K562 (cell line): ENCODE measurements at regions not wholly inside any gene's neighbourhood (a gene's known extent, or its start where the extent isn't known, plus 50 kb on each side); places are given as distances from the start of the nearest gene placed in this dataset.

Experiments used
- ATAC-seq: fragments of 200-7000 bp; cut with Tn5 transposase; 3 replicates; pipeline ENCODE4 v1.9.1; 2020; ENCODE audit warnings: moderate library complexity
- BruUV-seq: library from RNA; stranded (reverse); fragments of 400-500 nt; replicated peaks from 2 replicates; lab custom pipeline; 2021; lab: Mats Ljungman, UMichigan
- CTCF ChIA-PET: fragments of 300-600 bp; formaldehyde crosslinking; extraction: SDS; loops from one replicate; lab custom pipeline; 2021; ENCODE audit warnings: low intra/inter-chr PET ratio; lab: Yijun Ruan, JAX
- POLR2A ChIA-PET: fragments of 300-600, 350-650 bp; sonication (Branson Sonifier 250); formaldehyde crosslinking; extraction: SDS; loops from one replicate; lab custom pipeline; 2021; ENCODE audit warnings: antibody characterized with exemption, inconsistent platforms; lab: Yijun Ruan, JAX
- DNase-seq, 4 experiments: peaks; one replicate each; pipeline versions ENCODE4 v3.0.0 to v3.0.0-alpha.2; 2011 to 2018; ENCODE audit warnings: low spot score in 3 of 4, mixed read lengths in 3 of 4; ENCODE audit errors: extremely low read depth in 1 of 4
- FAIRE-seq: peaks from 2 replicates; lab custom pipeline; 2011; peaks lifted over from hg19 to GRCh38; lab: Jason Lieb, UNC
- H2AFZ ChIP-seq: 2 replicates; pipeline ENCODE4 v1.6.0; 2011; ENCODE audit warnings: low read depth, low read length, control low read depth, inconsistent platforms
- H3K27ac ChIP-seq: fragments of 200-600 bp; 3 replicates; pipeline ENCODE4 v1.8.0; 2011; ENCODE audit warnings: low read depth, mild to moderate bottlenecking, control low read depth, inconsistent platforms, low read length, moderate library complexity, mixed read lengths; ENCODE audit errors: extremely low read depth
- H3K27me3 ChIP-seq, 2 experiments: fragments of 300-600 bp in 1 of 2; 2 replicates in 1 of 2; 3 replicates in 1 of 2; pipeline versions ENCODE4 v1.6.0 to v1.8.0; 2011; ENCODE audit warnings: inconsistent platforms in 2 of 2, low read length in 2 of 2, mild to moderate bottlenecking in 1 of 2, mixed read lengths in 1 of 2, moderate library complexity in 1 of 2; ENCODE audit not compliant: control insufficient read depth in 2 of 2, insufficient read depth in 2 of 2
- H3K36me3 ChIP-seq: fragments of 300-600 bp; 3 replicates; pipeline ENCODE4 v1.8.0; 2011; ENCODE audit warnings: mild to moderate bottlenecking, low read length, inconsistent platforms; ENCODE audit not compliant: control insufficient read depth, insufficient read depth
- H3K4me1 ChIP-seq, 2 experiments: fragments of 200-600 bp in 1 of 2; replicated peaks in 1 of 2; 2 replicates in 1 of 2; 3 replicates in 1 of 2; pipeline versions ENCODE4 v1.5.1 to v1.8.0; 2011; ENCODE audit warnings: inconsistent platforms in 2 of 2, low read length in 2 of 2, mild to moderate bottlenecking in 1 of 2, mixed read lengths in 1 of 2, moderate library complexity in 1 of 2; ENCODE audit not compliant: control insufficient read depth in 2 of 2, insufficient read depth in 2 of 2
- H3K4me2 ChIP-seq: 2 replicates; pipeline ENCODE4 v1.6.1; 2011; ENCODE audit warnings: low read length, control low read depth, inconsistent platforms, mixed read lengths; ENCODE audit not compliant: insufficient read depth
- H3K4me3 ChIP-seq: fragments of 200-600 bp; sonication (generic), shearing (Covaris generic); 2 replicates; pipeline ENCODE4 v1.5.1; 2016; ENCODE audit warnings: control low read depth, inconsistent platforms
- H3K79me2 ChIP-seq: fragments of 200-600 bp; 3 replicates; pipeline ENCODE4 v1.8.0; 2011; ENCODE audit warnings: low read length, inconsistent platforms; ENCODE audit not compliant: control insufficient read depth, insufficient read depth
- H3K9ac ChIP-seq, 2 experiments: 2 replicates each; pipeline versions ENCODE4 v1.6.0 to v1.6.1; 2011; ENCODE audit warnings: low read depth in 2 of 2, low read length in 2 of 2, control low read depth in 1 of 2, inconsistent platforms in 1 of 2, mild to moderate bottlenecking in 1 of 2, mixed read lengths in 1 of 2; ENCODE audit not compliant: insufficient read depth in 1 of 2
- H3K9me1 ChIP-seq: one replicate; pipeline ENCODE4 v1.6.0; 2011; ENCODE audit warnings: inconsistent platforms, mild to moderate bottlenecking, low read length, moderate library complexity; ENCODE audit not compliant: control insufficient read depth, insufficient read depth
- H3K9me3 ChIP-seq: replicated peaks from 2 replicates; pipeline ENCODE4 v1.5.1; 2011; ENCODE audit warnings: low read depth, low read length, inconsistent platforms; ENCODE audit not compliant: control insufficient read depth, insufficient read depth
- H4K20me1 ChIP-seq: replicated peaks from 2 replicates; pipeline ENCODE4 v1.6.1; 2011; ENCODE audit warnings: low read length, inconsistent platforms, mixed read lengths; ENCODE audit not compliant: control insufficient read depth, insufficient read depth
- CBFA2T2 ChIP-seq: fragments of 450-650 bp; conservative IDR thresholded peaks from 2 replicates; pipeline ENCODE4 v1.6.1; 2017; ENCODE audit warnings: mild to moderate bottlenecking
- CBX2 ChIP-seq: fragments of 200-600 bp; sonication (generic); IDR thresholded peaks from one replicate; pipeline ENCODE4 v1.6.1; 2012; ENCODE audit warnings: mild to moderate bottlenecking, low read length, inconsistent platforms; ENCODE audit not compliant: insufficient read depth, poor library complexity, severe bottlenecking
- ETV5 ChIP-seq: sonication (generic); formaldehyde crosslinking; IDR thresholded peaks from 2 replicates; pipeline ENCODE4 v1.4.0; 2020; ENCODE audit warnings: low read depth, mild to moderate bottlenecking, missing genetic modification reagents
- GABPA ChIP-seq: fragments of 200-800 bp; sonication (Bioruptor generic); conservative IDR thresholded peaks from 2 replicates; pipeline ENCODE4 v1.6.1; 2016; ENCODE audit warnings: low read depth, missing genetic modification characterization, missing compliant biosample characterization
- GATAD2A ChIP-seq: fragments of 450-650 bp; IDR thresholded peaks from 2 replicates; pipeline ENCODE4 v1.6.1; 2017
- GTF2E2 ChIP-seq: fragments of 200-800 bp; sonication (Bioruptor generic); IDR thresholded peaks from 2 replicates; pipeline ENCODE4 v1.6.1; 2016; ENCODE audit warnings: missing genetic modification characterization, missing compliant biosample characterization
- L3MBTL2 ChIP-seq: fragments of 450-650 bp; IDR thresholded peaks from 2 replicates; pipeline ENCODE4 v1.6.1; 2016; ENCODE audit warnings: mild to moderate bottlenecking, moderate library complexity
- NELFE ChIP-seq: IDR thresholded peaks from 2 replicates; pipeline ENCODE4 v1.6.1; 2011; ENCODE audit warnings: mild to moderate bottlenecking; ENCODE audit not compliant: insufficient read depth, insufficient read length
- PYGO2 ChIP-seq: fragments of 450-650 bp; IDR thresholded peaks from 2 replicates; pipeline ENCODE4 v1.6.1; 2016; ENCODE audit warnings: mild to moderate bottlenecking, missing genetic modification characterization, moderate library complexity, missing compliant biosample characterization
- TBL1XR1 ChIP-seq, 2 experiments: IDR thresholded peaks; 2 replicates each; pipeline ENCODE4 v1.6.1; 2012; ENCODE audit warnings: improper control_type of control experiment in 2 of 2, low read length in 2 of 2, mild to moderate bottlenecking in 1 of 2
- ZNF551 ChIP-seq: fragments of 250-450 bp; sonication (Bioruptor Pico); IDR thresholded peaks from 2 replicates; pipeline ENCODE4 v1.5.0; 2021; ENCODE audit warnings: mild to moderate bottlenecking, moderate library complexity
- ZNF75A ChIP-seq: fragments of 450-650 bp; formaldehyde crosslinking; IDR thresholded peaks from 2 replicates; pipeline ENCODE4 v1.4.0; 2020; ENCODE audit warnings: mild to moderate bottlenecking
- in situ Hi-C: fragments of 300-500 bp; cut with MboI; formaldehyde crosslinking; loops from 4 replicates; pipeline ENCODE4 v1.15.0; 2018; ENCODE audit warnings: inconsistent platforms, mixed read lengths
- intact Hi-C: fragments of 100-400 bp; cut with micrococcal nuclease; formaldehyde crosslinking; loops from 2 replicates; pipeline ENCODE4 v1.14.2; 2022
- TF ChIP-seq, protein P1 (sequence below): fragments of 250-450 bp; sonication (Bioruptor Pico); IDR thresholded peaks from 2 replicates; pipeline ENCODE4 v1.5.0; 2020; ENCODE audit warnings: mild to moderate bottlenecking, borderline replicate concordance
- TF ChIP-seq, protein P2 (sequence below): sonication (generic); formaldehyde crosslinking; IDR thresholded peaks from 2 replicates; pipeline ENCODE4 v1.8.1; 2022; ENCODE audit warnings: missing genetic modification reagents
- TF ChIP-seq, protein P3 (sequence below), 2 experiments: fragments of 450-650 bp in 1 of 2; sonication (generic) in 1 of 2; formaldehyde crosslinking; conservative IDR thresholded peaks; 2 replicates each; pipeline versions ENCODE4 v1.4.0 to v1.8.1; 2020 to 2022; ENCODE audit warnings: mild to moderate bottlenecking in 1 of 2, missing genetic modification reagents in 1 of 2
- TF ChIP-seq, protein P4 (sequence below): sonication (generic); formaldehyde crosslinking; IDR thresholded peaks from 2 replicates; pipeline ENCODE4 v1.8.0; 2023; ENCODE audit warnings: mild to moderate bottlenecking, missing genetic modification reagents
- TF ChIP-seq, protein P5 (sequence below): fragments of 250-450 bp; sonication (Bioruptor Pico); IDR thresholded peaks from 2 replicates; pipeline ENCODE4 v1.9.0; 2021; ENCODE audit warnings: mild to moderate bottlenecking

DNA sequence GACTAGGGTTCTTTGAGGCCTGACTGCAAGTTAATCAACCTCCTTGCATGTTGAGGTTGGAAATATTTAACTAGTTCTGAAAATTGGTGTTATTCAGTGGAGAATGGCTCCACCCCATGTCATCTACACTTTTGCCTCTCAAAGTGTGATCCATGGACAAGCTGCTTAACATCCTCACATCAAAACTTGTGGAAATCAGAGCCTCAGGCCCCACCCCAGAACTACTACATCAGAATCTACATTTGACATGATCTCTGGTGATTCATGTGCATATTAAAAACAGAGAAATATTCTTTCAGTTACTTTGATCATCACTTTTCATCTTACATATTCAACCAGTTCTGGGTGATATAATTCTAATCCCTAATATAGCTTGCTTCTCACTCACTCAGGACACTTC lies 632.9 kb downstream of the ARL4A start:
- BruUV-seq = no TSS peak
- Histone ChIP-seq H3K27ac (no peak overlapping the region), H3K36me3 (no peaks in the 10 kb centered on the region), H3K9me1 (no peaks in the 10 kb centered on the region), H2AFZ (no peak overlapping the region), H3K9ac (no peak overlapping the region), H3K4me3 (no peak overlapping the region), H4K20me1 (no peaks in the 10 kb centered on the region), H3K79me2 (no peaks in the 10 kb centered on the region), H3K4me2 (no peak overlapping the region), H3K9me3 (no peaks in the 10 kb centered on the region), H3K27me3 (no peaks in the 10 kb centered on the region), H3K4me1 (no peaks in the 10 kb centered on the region)
- in situ Hi-C loops (no loop called here), intact Hi-C loops (no loop called here)
- ChIA-PET POLR2A (no interaction called here), CTCF (no interaction called here)
- ATAC-seq = no peak
- no peak for DNase-seq
- FAIRE-seq = no peak
- TF ChIP-seq GTF2E2 (tag) (no peak), L3MBTL2 (no peak), CBFA2T2 (no peak), NELFE (no peak), CBX2 (no peak), PYGO2 (tag) (no peak), GABPA (tag) (no peak), ETV5 (CRISPR knock-in tag) (no peak), TBL1XR1 (IDR thresholded peaks at IDR 0.05; ENCODE audit: low read length in 2 of 2) (no peak), GATAD2A (no peak), ZNF551 (CRISPR knock-in tag) (no peak), ZNF75A (CRISPR knock-in tag) (no peak)
- TF ChIP-seq, protein P1, sequence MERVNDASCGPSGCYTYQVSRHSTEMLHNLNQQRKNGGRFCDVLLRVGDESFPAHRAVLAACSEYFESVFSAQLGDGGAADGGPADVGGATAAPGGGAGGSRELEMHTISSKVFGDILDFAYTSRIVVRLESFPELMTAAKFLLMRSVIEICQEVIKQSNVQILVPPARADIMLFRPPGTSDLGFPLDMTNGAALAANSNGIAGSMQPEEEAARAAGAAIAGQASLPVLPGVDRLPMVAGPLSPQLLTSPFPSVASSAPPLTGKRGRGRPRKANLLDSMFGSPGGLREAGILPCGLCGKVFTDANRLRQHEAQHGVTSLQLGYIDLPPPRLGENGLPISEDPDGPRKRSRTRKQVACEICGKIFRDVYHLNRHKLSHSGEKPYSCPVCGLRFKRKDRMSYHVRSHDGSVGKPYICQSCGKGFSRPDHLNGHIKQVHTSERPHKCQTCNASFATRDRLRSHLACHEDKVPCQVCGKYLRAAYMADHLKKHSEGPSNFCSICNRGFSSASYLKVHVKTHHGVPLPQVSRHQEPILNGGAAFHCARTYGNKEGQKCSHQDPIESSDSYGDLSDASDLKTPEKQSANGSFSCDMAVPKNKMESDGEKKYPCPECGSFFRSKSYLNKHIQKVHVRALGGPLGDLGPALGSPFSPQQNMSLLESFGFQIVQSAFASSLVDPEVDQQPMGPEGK (CRISPR knock-in tag) = no peak
- TF ChIP-seq, protein P2, sequence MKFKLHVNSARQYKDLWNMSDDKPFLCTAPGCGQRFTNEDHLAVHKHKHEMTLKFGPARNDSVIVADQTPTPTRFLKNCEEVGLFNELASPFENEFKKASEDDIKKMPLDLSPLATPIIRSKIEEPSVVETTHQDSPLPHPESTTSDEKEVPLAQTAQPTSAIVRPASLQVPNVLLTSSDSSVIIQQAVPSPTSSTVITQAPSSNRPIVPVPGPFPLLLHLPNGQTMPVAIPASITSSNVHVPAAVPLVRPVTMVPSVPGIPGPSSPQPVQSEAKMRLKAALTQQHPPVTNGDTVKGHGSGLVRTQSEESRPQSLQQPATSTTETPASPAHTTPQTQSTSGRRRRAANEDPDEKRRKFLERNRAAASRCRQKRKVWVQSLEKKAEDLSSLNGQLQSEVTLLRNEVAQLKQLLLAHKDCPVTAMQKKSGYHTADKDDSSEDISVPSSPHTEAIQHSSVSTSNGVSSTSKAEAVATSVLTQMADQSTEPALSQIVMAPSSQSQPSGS (CRISPR knock-in tag) = no peak
- TF ChIP-seq, protein P3, sequence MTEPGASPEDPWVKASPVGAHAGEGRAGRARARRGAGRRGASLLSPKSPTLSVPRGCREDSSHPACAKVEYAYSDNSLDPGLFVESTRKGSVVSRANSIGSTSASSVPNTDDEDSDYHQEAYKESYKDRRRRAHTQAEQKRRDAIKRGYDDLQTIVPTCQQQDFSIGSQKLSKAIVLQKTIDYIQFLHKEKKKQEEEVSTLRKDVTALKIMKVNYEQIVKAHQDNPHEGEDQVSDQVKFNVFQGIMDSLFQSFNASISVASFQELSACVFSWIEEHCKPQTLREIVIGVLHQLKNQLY (CRISPR knock-in tag; conservative IDR thresholded peaks at IDR 0.05) = no peak
- TF ChIP-seq, protein P4, sequence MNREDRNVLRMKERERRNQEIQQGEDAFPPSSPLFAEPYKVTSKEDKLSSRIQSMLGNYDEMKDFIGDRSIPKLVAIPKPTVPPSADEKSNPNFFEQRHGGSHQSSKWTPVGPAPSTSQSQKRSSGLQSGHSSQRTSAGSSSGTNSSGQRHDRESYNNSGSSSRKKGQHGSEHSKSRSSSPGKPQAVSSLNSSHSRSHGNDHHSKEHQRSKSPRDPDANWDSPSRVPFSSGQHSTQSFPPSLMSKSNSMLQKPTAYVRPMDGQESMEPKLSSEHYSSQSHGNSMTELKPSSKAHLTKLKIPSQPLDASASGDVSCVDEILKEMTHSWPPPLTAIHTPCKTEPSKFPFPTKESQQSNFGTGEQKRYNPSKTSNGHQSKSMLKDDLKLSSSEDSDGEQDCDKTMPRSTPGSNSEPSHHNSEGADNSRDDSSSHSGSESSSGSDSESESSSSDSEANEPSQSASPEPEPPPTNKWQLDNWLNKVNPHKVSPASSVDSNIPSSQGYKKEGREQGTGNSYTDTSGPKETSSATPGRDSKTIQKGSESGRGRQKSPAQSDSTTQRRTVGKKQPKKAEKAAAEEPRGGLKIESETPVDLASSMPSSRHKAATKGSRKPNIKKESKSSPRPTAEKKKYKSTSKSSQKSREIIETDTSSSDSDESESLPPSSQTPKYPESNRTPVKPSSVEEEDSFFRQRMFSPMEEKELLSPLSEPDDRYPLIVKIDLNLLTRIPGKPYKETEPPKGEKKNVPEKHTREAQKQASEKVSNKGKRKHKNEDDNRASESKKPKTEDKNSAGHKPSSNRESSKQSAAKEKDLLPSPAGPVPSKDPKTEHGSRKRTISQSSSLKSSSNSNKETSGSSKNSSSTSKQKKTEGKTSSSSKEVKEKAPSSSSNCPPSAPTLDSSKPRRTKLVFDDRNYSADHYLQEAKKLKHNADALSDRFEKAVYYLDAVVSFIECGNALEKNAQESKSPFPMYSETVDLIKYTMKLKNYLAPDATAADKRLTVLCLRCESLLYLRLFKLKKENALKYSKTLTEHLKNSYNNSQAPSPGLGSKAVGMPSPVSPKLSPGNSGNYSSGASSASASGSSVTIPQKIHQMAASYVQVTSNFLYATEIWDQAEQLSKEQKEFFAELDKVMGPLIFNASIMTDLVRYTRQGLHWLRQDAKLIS (CRISPR knock-in tag) = no peak
- TF ChIP-seq, protein P5, sequence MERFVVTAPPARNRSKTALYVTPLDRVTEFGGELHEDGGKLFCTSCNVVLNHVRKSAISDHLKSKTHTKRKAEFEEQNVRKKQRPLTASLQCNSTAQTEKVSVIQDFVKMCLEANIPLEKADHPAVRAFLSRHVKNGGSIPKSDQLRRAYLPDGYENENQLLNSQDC (CRISPR knock-in tag) = no peak
